ENCODE measurements at regions not wholly inside any gene's neighbourhood (a gene's known extent, or its start where the extent isn't known, plus 50 kb on each side); places are given as distances from the start of the nearest gene placed in this dataset.
A peak's percentile ranks its signal among the peaks of the same experiment; 100 is the strongest.

DNA sequence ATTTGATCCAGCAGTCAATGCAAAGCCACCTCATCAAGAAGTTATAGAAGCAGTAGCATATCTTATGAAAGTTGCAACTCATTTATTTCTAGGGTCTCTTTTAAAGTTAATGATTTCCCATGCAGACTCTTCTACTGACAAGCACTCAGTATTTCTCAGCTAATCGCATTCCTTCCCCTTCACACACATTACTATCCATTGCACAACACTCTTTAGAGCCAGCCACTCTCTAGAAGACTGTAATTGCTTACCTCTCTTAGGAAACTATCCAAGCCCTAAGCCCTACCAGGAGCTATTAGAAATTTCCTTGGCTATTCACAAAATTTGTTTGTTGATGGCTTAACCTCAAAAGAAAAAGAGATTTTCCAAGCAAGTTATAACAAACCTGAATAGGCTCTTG is 106.0 kb downstream of the ADAMTS1 start:
- BruUV-seq (replicated peaks), result no TSS peak
- Histone ChIP-seq H4K8ac (ENCODE audit: low read depth in 2 of 2, low read length in 2 of 2) (no peak overlapping the region), H2BK15ac (ENCODE audit: low read depth, low read length) (no peak overlapping the region), H2AFZ (replicated peaks; ENCODE audit: low read length, poor library complexity) (no peak overlapping the region), H4K20me1 (ENCODE audit: insufficient read depth, low read length) (no peaks in the 10 kb centered on the region), H3K4ac (ENCODE audit: low read depth, low read length) (no peak overlapping the region), H3K36me3 (ENCODE audit: control insufficient read depth, insufficient read depth, low read length) (no peaks in the 10 kb centered on the region), H4K5ac (ENCODE audit: low read depth, low read length) (no peak overlapping the region), H3K4me2 (ENCODE audit: low read depth, low read length) (no peak overlapping the region), H3K27ac (ENCODE audit: insufficient read depth, low read length) (no peak overlapping the region), H2BK20ac (ENCODE audit: low read depth, low read length) (no peak overlapping the region), H3K14ac (replicated peaks; ENCODE audit: low read depth, low read length) (no peak overlapping the region), H3K18ac (ENCODE audit: low read depth, low read length) (no peak overlapping the region), H2BK120ac (ENCODE audit: low read depth, low read length) (no peak overlapping the region), H2AK5ac (ENCODE audit: low read depth, low read length) (no peak overlapping the region), H2AK9ac (replicated peaks; ENCODE audit: low read depth, low read length, poor library complexity) (no peak overlapping the region), H3K27me3 (ENCODE audit: control insufficient read depth, insufficient read depth, low read length) (peaks cover 2% of the 10 kb centered on the region; the same call in 1 of the 2 replicates), H3K23ac (ENCODE audit: low read depth, low read length) (no peak overlapping the region), H3K9me1 (ENCODE audit: insufficient read depth, low read length) (no peaks in the 10 kb centered on the region), H3K9me3 (ENCODE audit: control insufficient read depth, insufficient read depth, low read length) (no peaks in the 10 kb centered on the region), H3K79me1 (ENCODE audit: low read depth in 1 of 2, low read length in 2 of 2) (no peaks in the 10 kb centered on the region), H3K9ac (ENCODE audit: low read depth, low read length) (no peak overlapping the region), H3K56ac (ENCODE audit: extremely low read depth, insufficient read depth, low read length) (no peak overlapping the region), H3K4me3 (ENCODE audit: insufficient read depth, low read depth, low read length) (no peak overlapping the region), H2BK5ac (ENCODE audit: low read depth, low read length, poor library complexity, severe bottlenecking) (no peak overlapping the region), H3K4me1 (ENCODE audit: control insufficient read depth, insufficient read depth, low read length) (no peaks in the 10 kb centered on the region), H4K91ac (ENCODE audit: insufficient read depth, low read depth, low read length) (no peak overlapping the region)
- intact Hi-C loops (cut with micrococcal nuclease) (no loop called here), dilution Hi-C loops (cut with HindIII; ENCODE audit: low sequenced_read_pairs, unreplicated experiment) (no loop called here), in situ Hi-C loops (cut with MboI; ENCODE audit: low sequenced_read_pairs) (no loop called here)
- ChIA-PET POLR2A (ENCODE audit: unreplicated experiment) (no interaction called here), CTCF (no interaction called here)
- DNase-seq, result peak; percentile 31
- TF ChIP-seq CEBPB (IDR thresholded peaks at IDR 0.05; ENCODE audit: low read depth, low read length), result peak; percentile 79
- TF ChIP-seq RAD21 (IDR thresholded peaks at IDR 0.05; ENCODE audit: low read length), result no peak
- ATAC-seq (ENCODE audit: low read depth), result peak; percentile 78
- 0% methylated on average over 1 of the region's 1 CpG; no CpG with 5 or more reads in 1 of the 2 experiments for WGBS, 2 experiments (ENCODE audit: extremely low coverage in 2 of 2, insufficient read length in 1 of 2)
